8988T (cell line): ENCODE measurements at regions not wholly inside any gene's neighbourhood (a gene's known extent, or its start where the extent isn't known, plus 50 kb on each side); places are given as distances from the start of the nearest gene placed in this dataset.
"Not testable (repeated sequence)": the region's sequence is repeated elsewhere in the genome, so short reads cannot be mapped to it uniquely, and the experiment has no call there.

ENCODE experiments used
- DNase-seq: peaks from one replicate; pipeline ENCODE4 v3.0.0; 2011

- DNase-seq, result not testable (repeated sequence)
Observed at GRCh38 chr15:92827991-92828390, 72.1 kb upstream of the CHD2 start.

- DNase-seq, result no peak
Observed at GRCh38 chr15:92829875-92830274, 70.2 kb upstream of the CHD2 start.

GRCh38 chr15:92831336-92831654 is 68.8 kb upstream of the CHD2 start:
- DNase-seq, result no peak

- peak; percentile 44 for DNase-seq
Observed at GRCh38 chr15:92831655-92832328, 68.3 kb upstream of the CHD2 start.

GRCh38 chr15:92833106-92833433 is 67.1 kb upstream of the CHD2 start:
- no peak for DNase-seq

GRCh38 chr15:92833493-92834271 is 66.4 kb upstream of the CHD2 start:
- no peak for DNase-seq

GRCh38 chr15:92839696-92840095 is 60.4 kb upstream of the CHD2 start:
- DNase-seq, result no peak

GRCh38 chr15:92840149-92840548 is 60.0 kb upstream of the CHD2 start:
- DNase-seq, result no peak

- DNase-seq, result no peak
Observed at GRCh38 chr15:92843326-92843725, 56.8 kb upstream of the CHD2 start.

GRCh38 chr15:92843814-92844213 is 56.3 kb upstream of the CHD2 start:
- no peak for DNase-seq

- no peak for DNase-seq
Observed at GRCh38 chr15:92845126-92845508, 55.0 kb upstream of the CHD2 start.

- DNase-seq, result no peak
Observed at GRCh38 chr15:92846741-92847140, 53.4 kb upstream of the CHD2 start.

GRCh38 chr15:92847841-92848240 is 52.3 kb upstream of the CHD2 start:
- no peak for DNase-seq

- DNase-seq, result no peak
Observed at GRCh38 chr15:92848464-92848851, 51.7 kb upstream of the CHD2 start.

- DNase-seq, result no peak
Observed at GRCh38 chr15:92848852-92849598, 51.1 kb upstream of the CHD2 start.

- DNase-seq, result not testable (repeated sequence)
Observed at GRCh38 chr15:92850218-92850617, 49.9 kb upstream of the CHD2 start.
